Thyroid gland (tissue), 4 donors: ENCODE measurements at regions not wholly inside any gene's neighbourhood (a gene's known extent, or its start where the extent isn't known, plus 50 kb on each side); places are given as distances from the start of the nearest gene placed in this dataset.

Source experiments
- DNase-seq, 2 donors: peaks; one replicate each; pipeline ENCODE4 v3.0.0-alpha.2; 2019
- H3K27ac ChIP-seq, 3 donors: fragments of 200-600 bp; sonication (generic); 1 replicate in 2 of 3; 2 replicates in 1 of 3; pipeline ENCODE4 v1.5.1; 2016 to 2019; ENCODE audit warnings: mild to moderate bottlenecking in 1 of 3, moderate library complexity in 1 of 3
- H3K27me3 ChIP-seq: fragments of 200-600 bp; sonication (generic); one replicate; pipeline ENCODE4 v1.5.1; 2019
- H3K36me3 ChIP-seq, 2 donors: fragments of 200-600 bp; sonication (generic); one replicate each; pipeline ENCODE4 v1.5.1; 2016 to 2019
- H3K4me1 ChIP-seq, 2 donors: fragments of 200-600 bp; sonication (generic); one replicate each; pipeline ENCODE4 v1.5.1; 2017 to 2019
- H3K4me3 ChIP-seq, 3 donors: fragments of 200-600 bp; sonication (generic); replicated peaks in 1 of 3; 1 replicate in 2 of 3; 2 replicates in 1 of 3; pipeline ENCODE4 v1.5.1; 2016; ENCODE audit warnings: mild to moderate bottlenecking in 1 of 3
- H3K9me3 ChIP-seq: fragments of 200-600 bp; sonication (generic); one replicate; pipeline ENCODE4 v1.5.1; 2017
- CTCF ChIP-seq, 6 experiments: fragments of 200-600 bp in 3 of 6; fragments of 450-650 bp in 3 of 6; sonication (generic) in 3 of 6; IDR thresholded peaks; one replicate each; pipeline ENCODE4 v1.5.1; 2016 to 2019; ENCODE audit warnings: antibody characterized with exemption in 6 of 6, mild to moderate bottlenecking in 2 of 6, inconsistent platforms in 1 of 6, moderate library complexity in 1 of 6
- POLR2A ChIP-seq, 2 donors: fragments of 450-650 bp; IDR thresholded peaks; one replicate each; pipeline ENCODE4 v1.6.1; 2017; ENCODE audit warnings: antibody characterized with exemption in 2 of 2, mild to moderate bottlenecking in 2 of 2, moderate library complexity in 1 of 2
- WGBS, 2 donors: methylation state at CpG; one replicate each; pipeline ENCODE4 v1.1.5; 2017; 5-methylcytosine and 5-hydroxymethylcytosine counted together
- intact Hi-C: fragments of 100-400 bp; cut with DNase I; formaldehyde crosslinking; loops from one replicate; pipeline ENCODE4 v1.15.1; 2023

GRCh38 chr2:105470979-105471378 is 72.1 kb upstream of the FHL2 start:
- intact Hi-C loops = no loop called here
- Histone ChIP-seq H3K36me3 (no peaks in the 10 kb centered on the region), H3K4me3 (no peak overlapping the region), H3K27me3 (no peaks in the 10 kb centered on the region), H3K27ac (no peak overlapping the region), H3K4me1 (no peaks in the 10 kb centered on the region), H3K9me3 (no peaks in the 10 kb centered on the region)
- TF ChIP-seq CTCF (IDR thresholded peaks at IDR 0.05) (no peak), POLR2A (IDR thresholded peaks at IDR 0.05) (no peak)
- WGBS, 2 donors = 76 to 81% methylated on average over 5 of the region's 5 CpGs
- DNase-seq = no peak

- TF ChIP-seq POLR2A (IDR thresholded peaks at IDR 0.05) = no peak
- TF ChIP-seq CTCF (IDR thresholded peaks at IDR 0.05) = no peak
- Histone ChIP-seq H3K4me1 (no peaks in the 10 kb centered on the region), H3K9me3 (no peaks in the 10 kb centered on the region), H3K4me3 (no peak overlapping the region), H3K36me3 (no peaks in the 10 kb centered on the region), H3K27ac (no peak overlapping the region), H3K27me3 (no peaks in the 10 kb centered on the region)
- intact Hi-C loops = no loop called here
- 91 to 92% methylated on average over 8 of the region's 8 CpGs for WGBS, 2 donors
- DNase-seq = no peak
Observed at GRCh38 chr2:105469781-105470180, 70.9 kb upstream of the FHL2 start.

- no peak for TF ChIP-seq POLR2A (IDR thresholded peaks at IDR 0.05)
- TF ChIP-seq CTCF (IDR thresholded peaks at IDR 0.05) = no peak
- no peaks in the 10 kb centered on the region for H3K27me3 ChIP-seq
- intact Hi-C loops = no loop called here
- DNase-seq = no peak
- no peaks in the 10 kb centered on the region for H3K4me1 ChIP-seq
- H3K36me3 ChIP-seq = no peaks in the 10 kb centered on the region
- H3K9me3 ChIP-seq = no peaks in the 10 kb centered on the region
- H3K4me3 ChIP-seq = no peak overlapping the region
- no peak overlapping the region for H3K27ac ChIP-seq
- WGBS, 2 donors = 86 to 89% methylated on average over 8 of the region's 8 CpGs
Observed at GRCh38 chr2:105468582-105469042, 69.8 kb upstream of the FHL2 start.

GRCh38 chr2:105464325-105464724 is 65.5 kb upstream of the FHL2 start:
- H3K27ac ChIP-seq = no peak overlapping the region
- H3K9me3 ChIP-seq = no peaks in the 10 kb centered on the region
- no peak for TF ChIP-seq CTCF (IDR thresholded peaks at IDR 0.05)
- TF ChIP-seq POLR2A (IDR thresholded peaks at IDR 0.05) = no peak
- no peaks in the 10 kb centered on the region for H3K36me3 ChIP-seq
- no peak for DNase-seq
- no peaks in the 10 kb centered on the region for H3K27me3 ChIP-seq
- no peak overlapping the region for H3K4me3 ChIP-seq
- intact Hi-C loops = no loop called here
- H3K4me1 ChIP-seq = peaks cover 13 to 14% of the 10 kb centered on the region in 2 donors
- WGBS, 2 donors = 97% methylated on average over 2 of the region's 2 CpGs

GRCh38 chr2:105460048-105460732 is 61.3 kb upstream of the FHL2 start:
- 50 to 60% methylated on average over 6 of the region's 6 CpGs for WGBS, 2 donors
- H3K27ac ChIP-seq = peak overlapping the region; percentile 13 to 31 (median 15)
- intact Hi-C loops = no loop called here

More at GRCh38 chr2:105460048-105460732, 61.3 kb upstream of the FHL2 start:
- TF ChIP-seq CTCF (IDR thresholded peaks at IDR 0.05) (no peak), POLR2A (IDR thresholded peaks at IDR 0.05) (no peak)
- H3K4me1 ChIP-seq = peaks cover 13 to 22% of the 10 kb centered on the region in 2 donors
- H3K9me3 ChIP-seq = no peaks in the 10 kb centered on the region
- H3K4me3 ChIP-seq = no peak overlapping the region
- DNase-seq = no peak
- no peaks in the 10 kb centered on the region for H3K36me3 ChIP-seq
- no peaks in the 10 kb centered on the region for H3K27me3 ChIP-seq
